ENCODE measurements at regions not wholly inside any gene's neighbourhood (a gene's known extent, or its start where the extent isn't known, plus 50 kb on each side); places are given as distances from the start of the nearest gene placed in this dataset.

DNA sequence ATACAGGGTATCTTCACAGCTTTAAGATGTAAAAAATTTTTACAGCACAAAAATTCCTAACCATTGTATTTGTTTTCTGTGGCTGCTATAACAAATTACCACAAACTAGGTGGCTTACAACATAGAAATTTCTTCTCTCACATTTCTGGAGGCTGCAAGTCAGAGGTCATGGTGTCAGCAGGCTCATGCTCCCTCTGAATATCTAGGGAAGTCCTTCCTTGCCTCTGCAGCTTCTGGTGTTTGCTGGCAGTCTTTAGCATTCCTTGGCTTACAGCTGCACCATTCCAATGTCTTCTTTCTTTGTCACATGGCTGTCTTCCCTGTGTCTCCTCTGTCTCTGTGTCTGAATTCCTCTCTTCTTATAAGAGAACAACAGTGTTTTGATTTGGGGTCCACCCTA, 310.2 kb upstream of the SUCLG2 start:
- H3K9me3 ChIP-seq (ENCODE audit: severe bottlenecking): no peaks in the 10 kb centered on the region
- TF ChIP-seq, protein P1, sequence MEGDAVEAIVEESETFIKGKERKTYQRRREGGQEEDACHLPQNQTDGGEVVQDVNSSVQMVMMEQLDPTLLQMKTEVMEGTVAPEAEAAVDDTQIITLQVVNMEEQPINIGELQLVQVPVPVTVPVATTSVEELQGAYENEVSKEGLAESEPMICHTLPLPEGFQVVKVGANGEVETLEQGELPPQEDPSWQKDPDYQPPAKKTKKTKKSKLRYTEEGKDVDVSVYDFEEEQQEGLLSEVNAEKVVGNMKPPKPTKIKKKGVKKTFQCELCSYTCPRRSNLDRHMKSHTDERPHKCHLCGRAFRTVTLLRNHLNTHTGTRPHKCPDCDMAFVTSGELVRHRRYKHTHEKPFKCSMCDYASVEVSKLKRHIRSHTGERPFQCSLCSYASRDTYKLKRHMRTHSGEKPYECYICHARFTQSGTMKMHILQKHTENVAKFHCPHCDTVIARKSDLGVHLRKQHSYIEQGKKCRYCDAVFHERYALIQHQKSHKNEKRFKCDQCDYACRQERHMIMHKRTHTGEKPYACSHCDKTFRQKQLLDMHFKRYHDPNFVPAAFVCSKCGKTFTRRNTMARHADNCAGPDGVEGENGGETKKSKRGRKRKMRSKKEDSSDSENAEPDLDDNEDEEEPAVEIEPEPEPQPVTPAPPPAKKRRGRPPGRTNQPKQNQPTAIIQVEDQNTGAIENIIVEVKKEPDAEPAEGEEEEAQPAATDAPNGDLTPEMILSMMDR (IDR thresholded peaks at IDR 0.05; ENCODE audit: low read depth, low read length): no peak
- no peaks in the 10 kb centered on the region for H3K27me3 ChIP-seq (ENCODE audit: insufficient read depth, low read depth, severe bottlenecking)
- H3K27ac ChIP-seq: no peak overlapping the region
- no peaks in the 10 kb centered on the region for H3K36me3 ChIP-seq
- no peak overlapping the region for H3K4me3 ChIP-seq (ENCODE audit: low read depth, low read length)
- DNase-seq: no peak

- Histone ChIP-seq H3K4me3 (ENCODE audit: low read depth, low read length) (no peak overlapping the region), H3K27me3 (ENCODE audit: insufficient read depth, low read depth, severe bottlenecking) (no peaks in the 10 kb centered on the region), H3K36me3 (no peaks in the 10 kb centered on the region), H3K27ac (no peak overlapping the region), H3K9me3 (ENCODE audit: severe bottlenecking) (no peaks in the 10 kb centered on the region)
- no peak for DNase-seq
- TF ChIP-seq, protein P1 (IDR thresholded peaks at IDR 0.05; ENCODE audit: low read depth, low read length): no peak
Observed at GRCh38 chr3:67957268-67957667, 302.9 kb upstream of the SUCLG2 start.

- Histone ChIP-seq H3K27ac (no peak overlapping the region), H3K36me3 (no peaks in the 10 kb centered on the region), H3K9me3 (ENCODE audit: severe bottlenecking) (no peaks in the 10 kb centered on the region), H3K4me3 (ENCODE audit: low read depth, low read length) (no peak overlapping the region), H3K27me3 (ENCODE audit: insufficient read depth, low read depth, severe bottlenecking) (no peaks in the 10 kb centered on the region)
- TF ChIP-seq, protein P1 (IDR thresholded peaks at IDR 0.05; ENCODE audit: low read depth, low read length): no peak
- DNase-seq: peak; percentile 16
Observed at GRCh38 chr3:67947808-67948508, 293.5 kb upstream of the SUCLG2 start.

DNA sequence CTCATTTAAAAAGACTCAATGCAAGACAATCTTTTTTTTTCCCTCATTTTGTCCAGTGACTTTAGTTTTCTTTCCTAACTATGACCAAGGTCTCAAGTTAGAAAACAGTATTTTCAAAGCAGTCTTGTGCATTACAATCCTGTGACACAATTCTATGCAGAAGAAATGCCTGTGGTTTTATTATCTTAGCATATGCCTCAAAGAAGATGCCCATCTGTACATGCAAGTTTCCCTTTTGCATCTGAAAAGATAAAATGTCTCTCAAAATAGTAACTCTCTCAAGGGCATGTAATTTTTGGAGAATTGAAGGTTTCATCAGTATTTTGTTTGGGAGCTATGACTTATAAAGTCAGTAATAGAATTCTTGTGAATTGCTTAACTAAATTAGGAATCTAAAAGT, 292.0 kb upstream of the SUCLG2 start:
- TF ChIP-seq, protein P1 (IDR thresholded peaks at IDR 0.05; ENCODE audit: low read depth, low read length): no peak
- Histone ChIP-seq H3K4me3 (ENCODE audit: low read depth, low read length) (no peak overlapping the region), H3K9me3 (ENCODE audit: severe bottlenecking) (no peaks in the 10 kb centered on the region), H3K36me3 (no peaks in the 10 kb centered on the region), H3K27ac (no peak overlapping the region), H3K27me3 (ENCODE audit: insufficient read depth, low read depth, severe bottlenecking) (no peaks in the 10 kb centered on the region)
- no peak for DNase-seq

- TF ChIP-seq, protein P1 (IDR thresholded peaks at IDR 0.05; ENCODE audit: low read depth, low read length): no peak
- no peaks in the 10 kb centered on the region for H3K36me3 ChIP-seq
- no peaks in the 10 kb centered on the region for H3K9me3 ChIP-seq (ENCODE audit: severe bottlenecking)
- no peak overlapping the region for H3K4me3 ChIP-seq (ENCODE audit: low read depth, low read length)
- no peak for DNase-seq
- no peak overlapping the region for H3K27ac ChIP-seq
- no peaks in the 10 kb centered on the region for H3K27me3 ChIP-seq (ENCODE audit: insufficient read depth, low read depth, severe bottlenecking)
Observed at GRCh38 chr3:67943546-67943945, 289.1 kb upstream of the SUCLG2 start.
